ENCODE measurements at regions not wholly inside any gene's neighbourhood (a gene's known extent, or its start where the extent isn't known, plus 50 kb on each side); places are given as distances from the start of the nearest gene placed in this dataset.

GRCh38 chr20:23279836-23280235 lies 70.8 kb upstream of the NXT1 start:
- peak; percentile 52 for DNase-seq (ENCODE audit: low spot score)

GRCh38 chr20:23278172-23278571 lies 72.4 kb upstream of the NXT1 start:
- no peak for DNase-seq (ENCODE audit: low spot score)

GRCh38 chr20:23277316-23277715 lies 73.3 kb upstream of the NXT1 start:
- DNase-seq (ENCODE audit: low spot score) = no peak

GRCh38 chr20:23273776-23274175 lies 76.8 kb upstream of the NXT1 start:
- peak; percentile 38 for DNase-seq (ENCODE audit: low spot score)

GRCh38 chr20:23272176-23273029 lies 78.2 kb upstream of the NXT1 start:
- DNase-seq (ENCODE audit: low spot score) = no peak

GRCh38 chr20:23270382-23270911 lies 80.1 kb upstream of the NXT1 start:
- no peak for DNase-seq (ENCODE audit: low spot score)

- DNase-seq (ENCODE audit: low spot score) = no peak
Observed at GRCh38 chr20:23269954-23270353, 80.6 kb upstream of the NXT1 start.

- no peak for DNase-seq (ENCODE audit: low spot score)
Observed at GRCh38 chr20:23268792-23269354, 81.7 kb upstream of the NXT1 start.

GRCh38 chr20:23267909-23268308 lies 82.7 kb upstream of the NXT1 start:
- no peak for DNase-seq (ENCODE audit: low spot score)

- DNase-seq (ENCODE audit: low spot score) = no peak
Observed at GRCh38 chr20:23266530-23267398, 83.8 kb upstream of the NXT1 start.

GRCh38 chr20:23265226-23265625 lies 85.4 kb upstream of the NXT1 start:
- no peak for DNase-seq (ENCODE audit: low spot score)

- no peak for DNase-seq (ENCODE audit: low spot score)
Observed at GRCh38 chr20:23264545-23264944, 86.0 kb upstream of the NXT1 start.

GRCh38 chr20:23260181-23260840 lies 90.3 kb upstream of the NXT1 start:
- no peak for DNase-seq (ENCODE audit: low spot score)

GRCh38 chr20:23258747-23259121 lies 91.9 kb upstream of the NXT1 start:
- DNase-seq (ENCODE audit: low spot score) = no peak

- no peak for DNase-seq (ENCODE audit: low spot score)
Observed at GRCh38 chr20:23257848-23258746, 92.5 kb upstream of the NXT1 start.

GRCh38 chr20:23257106-23257761 lies 93.4 kb upstream of the NXT1 start:
- no peak for DNase-seq (ENCODE audit: low spot score)

- peak; percentile 68 for DNase-seq (ENCODE audit: low spot score)
Observed at GRCh38 chr20:23255716-23256385, 94.7 kb upstream of the NXT1 start.

GRCh38 chr20:23255106-23255505 lies 95.5 kb upstream of the NXT1 start:
- peak; percentile 34 for DNase-seq (ENCODE audit: low spot score)

GRCh38 chr20:23254505-23254904 lies 96.1 kb upstream of the NXT1 start:
- no peak for DNase-seq (ENCODE audit: low spot score)

- DNase-seq (ENCODE audit: low spot score) = peak; percentile 22
Observed at GRCh38 chr20:23254034-23254433, 96.6 kb upstream of the NXT1 start.
